HG02885 (cell line): ENCODE measurements at regions not wholly inside any gene's neighbourhood (a gene's known extent, or its start where the extent isn't known, plus 50 kb on each side); places are given as distances from the start of the nearest gene placed in this dataset.

Experiments
- ATAC-seq: cut with Tn5 transposase; IDR thresholded peaks from one replicate; pipeline ENCODE4 v1.9.1; 2021; ENCODE audit warnings: mild to moderate bottlenecking; ENCODE audit not compliant: unreplicated experiment, poor library complexity

DNA sequence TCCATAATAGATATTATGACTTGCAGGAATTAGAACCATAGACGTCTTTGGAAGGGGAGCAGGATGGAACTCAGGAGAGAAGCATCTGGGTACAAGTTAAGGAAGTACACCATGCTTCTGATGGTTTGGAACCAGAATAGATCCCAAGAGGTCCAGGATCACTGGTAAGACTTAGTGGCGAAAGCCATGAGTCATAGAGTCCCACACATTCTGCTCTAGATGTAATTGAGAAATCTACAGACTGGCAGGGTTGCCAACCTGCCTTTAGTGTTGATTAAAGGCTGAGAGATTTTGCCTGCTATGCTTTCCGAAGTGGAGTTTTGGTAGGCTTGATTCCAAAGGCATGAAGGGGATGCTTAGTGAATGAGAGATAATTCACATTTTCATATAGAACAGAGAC, 57.1 kb upstream of the C1orf87 start:
- no peak for ATAC-seq

DNA sequence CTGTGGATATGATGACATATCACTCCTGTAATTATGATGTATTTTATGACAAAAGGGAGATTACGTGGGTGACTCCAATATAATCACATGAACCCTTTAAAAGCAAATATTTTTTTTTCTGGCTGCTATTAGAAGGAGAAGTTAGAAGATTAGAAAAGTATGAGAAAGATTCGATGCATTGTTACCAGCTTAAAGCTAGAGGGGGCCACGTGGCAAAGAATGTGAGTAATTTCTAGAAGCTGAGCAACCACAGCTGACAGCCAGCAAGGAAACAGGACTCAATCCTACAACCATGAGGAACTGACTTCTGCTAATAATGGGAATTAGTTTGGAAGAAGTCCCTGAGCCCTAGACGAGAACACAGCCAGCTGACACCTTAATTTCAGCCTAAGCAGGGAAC, 56.3 kb upstream of the C1orf87 start:
- no peak for ATAC-seq

DNA sequence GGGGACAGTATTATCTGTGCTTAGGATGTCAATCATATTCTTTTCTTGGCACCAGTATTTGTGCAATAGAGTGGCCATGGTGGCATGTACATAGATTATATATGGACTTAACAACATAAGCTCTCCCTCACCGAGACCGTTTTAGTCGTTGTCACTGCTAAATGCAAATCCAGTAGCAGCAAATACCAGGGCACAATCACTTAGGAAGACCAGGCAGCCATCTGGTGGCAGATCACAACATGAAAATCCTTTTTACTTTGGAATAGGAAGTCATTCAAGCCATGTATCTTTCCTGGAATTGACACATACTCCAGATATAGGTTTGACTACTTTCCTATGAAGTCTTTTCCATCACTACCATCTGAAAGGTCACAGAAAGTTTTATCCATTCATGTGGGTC, 53.2 kb upstream of the C1orf87 start:
- no peak for ATAC-seq
